GM12878 (cell line): ENCODE measurements at regions not wholly inside any gene's neighbourhood (a gene's known extent, or its start where the extent isn't known, plus 50 kb on each side); places are given as distances from the start of the nearest gene placed in this dataset.

Experiments used
- ATAC-seq: fragments of 200-7000 bp; cut with Tn5 transposase; 3 replicates; pipeline ENCODE4 v1.9.1; 2020; ENCODE audit warnings: mild to moderate bottlenecking, moderate library complexity
- BruUV-seq: library from RNA; stranded (reverse); fragments of 400-500 nt; replicated peaks from 2 replicates; lab custom pipeline; 2021; lab: Mats Ljungman, UMichigan
- CTCF ChIA-PET: fragments of 300-600 bp; sonication (Branson Sonifier 250); formaldehyde crosslinking; extraction: SDS; loops from one replicate; lab custom pipeline; 2021; ENCODE audit warnings: inconsistent platforms; lab: Yijun Ruan, JAX
- POLR2A ChIA-PET: fragments of 350-600 bp; formaldehyde crosslinking; extraction: SDS; loops from one replicate; lab custom pipeline; 2021; ENCODE audit warnings: inconsistent platforms; lab: Charles Lee
- RAD21 ChIA-PET: fragments of 300-600 bp; sonication (Branson Sonifier 250); formaldehyde crosslinking; loops from one replicate; lab custom pipeline; 2023; ENCODE audit warnings: antibody characterized with exemption; ENCODE audit not compliant: unreplicated experiment; lab: Charles Lee
- SMC1A ChIA-PET: fragments of 300-600 bp; sonication (Branson Sonifier 250); formaldehyde crosslinking; loops from one replicate; lab custom pipeline; 2023; ENCODE audit not compliant: unreplicated experiment, uncharacterized antibody; lab: Charles Lee
- DNase-seq: peaks from one replicate; pipeline ENCODE4 v3.0.0-alpha.2; 2011; ENCODE audit warnings: low read depth, low spot score
- FAIRE-seq: peaks from 3 replicates; lab custom pipeline; 2011; peaks lifted over from hg19 to GRCh38; lab: Jason Lieb, UNC
- H2AFZ ChIP-seq: 2 replicates; pipeline ENCODE4 v1.6.0; 2011; ENCODE audit warnings: low read depth, low read length, control low read depth; ENCODE audit not compliant: control insufficient read depth
- H3K27ac ChIP-seq: 2 replicates; pipeline ENCODE4 v1.5.1; 2011; ENCODE audit warnings: control low read depth; ENCODE audit not compliant: control insufficient read depth, insufficient read depth
- H3K27me3 ChIP-seq, 2 experiments: replicated peaks in 1 of 2; 2 replicates each; pipeline versions ENCODE4 v1.6.0 to v1.6.1; 2011; ENCODE audit warnings: low read length in 1 of 2; ENCODE audit not compliant: control insufficient read depth in 2 of 2, insufficient read depth in 2 of 2
- H3K36me3 ChIP-seq, 2 experiments: 2 replicates each; pipeline ENCODE4 v1.5.1; 2011; ENCODE audit warnings: low read length in 1 of 2; ENCODE audit not compliant: control insufficient read depth in 2 of 2, insufficient read depth in 2 of 2
- H3K4me1 ChIP-seq: 2 replicates; pipeline ENCODE4 v1.6.1; 2011; ENCODE audit warnings: mild to moderate bottlenecking, low read length, moderate library complexity, mixed read lengths; ENCODE audit not compliant: control insufficient read depth, insufficient read depth
- H3K4me2 ChIP-seq: 2 replicates; pipeline ENCODE4 v1.6.0; 2011; ENCODE audit warnings: control low read depth; ENCODE audit not compliant: control insufficient read depth, insufficient read depth
- H3K4me3 ChIP-seq: fragments of 200-600 bp; sonication (generic); 2 replicates; pipeline ENCODE4 v1.5.1; 2016
- H3K79me2 ChIP-seq: 2 replicates; pipeline ENCODE4 v1.6.0; 2011; ENCODE audit warnings: low read length; ENCODE audit not compliant: control insufficient read depth, insufficient read depth
- H3K9ac ChIP-seq: 2 replicates; pipeline ENCODE4 v1.8.0; 2011; ENCODE audit warnings: low read length, control low read depth, mixed read lengths; ENCODE audit not compliant: control insufficient read depth, insufficient read depth
- H3K9me3 ChIP-seq: replicated peaks from 3 replicates; pipeline ENCODE4 v1.5.1; 2011; ENCODE audit warnings: mild to moderate bottlenecking, low read length; ENCODE audit not compliant: control insufficient read depth, insufficient read depth
- H4K20me1 ChIP-seq: 2 replicates; pipeline ENCODE4 v1.6.0; 2011; ENCODE audit not compliant: control insufficient read depth, insufficient read depth
- BACH1 ChIP-seq: fragments of 450-650 bp; IDR thresholded peaks from 2 replicates; pipeline ENCODE4 v1.6.1; 2017; ENCODE audit warnings: mild to moderate bottlenecking, borderline replicate concordance
- BRCA1 ChIP-seq: IDR thresholded peaks from 2 replicates; pipeline ENCODE4 v1.6.1; 2011; ENCODE audit warnings: low read depth, low read length, improper control_type of control experiment
- CHD2 ChIP-seq: IDR thresholded peaks from 2 replicates; pipeline ENCODE4 v1.6.1; 2011; ENCODE audit warnings: low read depth, low read length, improper control_type of control experiment, borderline replicate concordance
- EZH2 ChIP-seq: IDR thresholded peaks from 2 replicates; pipeline ENCODE4 v1.6.1; 2012; ENCODE audit warnings: low read depth, mild to moderate bottlenecking, control low read depth, inconsistent platforms, low read length, borderline replicate concordance; ENCODE audit not compliant: control insufficient read depth
- IKZF1 ChIP-seq: fragments of 450-650 bp; conservative IDR thresholded peaks from 2 replicates; pipeline ENCODE4 v1.6.1; 2017; ENCODE audit warnings: antibody characterized with exemption, mild to moderate bottlenecking
- IKZF2 ChIP-seq, 2 experiments: fragments of 450-650 bp; IDR thresholded peaks; 2 replicates each; pipeline ENCODE4 v1.6.1; 2017; ENCODE audit warnings: mild to moderate bottlenecking in 2 of 2, moderate library complexity in 2 of 2
- MEF2A ChIP-seq: IDR thresholded peaks from 2 replicates; pipeline ENCODE4 v1.6.1; 2011; ENCODE audit warnings: low read depth, mild to moderate bottlenecking, low read length, moderate library complexity; ENCODE audit not compliant: insufficient read depth
- NBN ChIP-seq: fragments of 450-650 bp; IDR thresholded peaks from 2 replicates; pipeline ENCODE4 v1.6.1; 2016
- NR2C2 ChIP-seq: IDR thresholded peaks from 2 replicates; pipeline ENCODE4 v1.6.1; 2011; ENCODE audit warnings: borderline replicate concordance, low read depth; ENCODE audit not compliant: control insufficient read depth, insufficient read length
- PML ChIP-seq: IDR thresholded peaks from 2 replicates; pipeline ENCODE4 v1.6.1; 2012; ENCODE audit warnings: low read length, inconsistent platforms
- SPI1 ChIP-seq: IDR thresholded peaks from 2 replicates; pipeline ENCODE4 v1.6.1; 2011; ENCODE audit warnings: low read depth, mild to moderate bottlenecking, low read length, moderate library complexity, borderline replicate concordance; ENCODE audit not compliant: insufficient read depth
- YBX1 ChIP-seq: fragments of 450-650 bp; IDR thresholded peaks from 2 replicates; pipeline ENCODE4 v1.6.1; 2016; ENCODE audit warnings: antibody characterized with exemption
- WGBS: methylation state at CpG from one replicate; pipeline ENCODE4 v1.1.6; 2016; ENCODE audit warnings: low lambda C conversion rate; ENCODE audit not compliant: insufficient replicate concordance, insufficient coverage; ENCODE audit errors: missing lambda C conversion rate; 5-methylcytosine and 5-hydroxymethylcytosine counted together
- in situ Hi-C: fragments of 300-500 bp; cut with MboI; formaldehyde crosslinking; loops from 9 replicates; pipeline ENCODE4 v1.14.3; 2018; ENCODE audit warnings: mixed read lengths
- intact Hi-C: fragments of 100-400 bp; cut with micrococcal nuclease; formaldehyde crosslinking; loops from one replicate; pipeline ENCODE4 v1.14.2; 2022; ENCODE audit not compliant: unreplicated experiment
- TF ChIP-seq, protein P1 (sequence below): fragments of 450-650 bp; IDR thresholded peaks from 2 replicates; pipeline ENCODE4 v1.6.1; 2017; ENCODE audit warnings: mild to moderate bottlenecking
- TF ChIP-seq, protein P2 (sequence below): IDR thresholded peaks from 2 replicates; pipeline ENCODE4 v1.6.1; 2011; ENCODE audit warnings: low read depth, mild to moderate bottlenecking, low read length, moderate library complexity, borderline replicate concordance; ENCODE audit errors: extremely low read depth
- TF ChIP-seq, protein P3 (sequence below): IDR thresholded peaks from 2 replicates; pipeline ENCODE4 v1.6.1; 2011; ENCODE audit warnings: borderline replicate concordance, low read depth, mild to moderate bottlenecking, moderate library complexity, mixed read lengths, low read length; ENCODE audit not compliant: insufficient read depth; ENCODE audit errors: extremely low read length

GRCh38 chr13:90455823-90456222, 891.7 kb upstream of the MIR17HG start:
- BruUV-seq, result no TSS peak
- no peaks in the 10 kb centered on the region for H3K9me3 ChIP-seq
- RAD21 ChIA-PET, result no interaction called here
- FAIRE-seq (no peak), ATAC-seq (no peak), DNase-seq (no peak)
- H3K79me2 ChIP-seq, result no peaks in the 10 kb centered on the region
- H3K4me3 ChIP-seq, result no peak overlapping the region
- POLR2A ChIA-PET, result no interaction called here
- no peaks in the 10 kb centered on the region for H3K4me1 ChIP-seq
- no peaks in the 10 kb centered on the region for H3K27me3 ChIP-seq
- no peak for TF ChIP-seq IKZF2 (IDR thresholded peaks at IDR 0.05)
- no peak for TF ChIP-seq NR2C2
- no peak for TF ChIP-seq PML
- no peak for TF ChIP-seq MEF2A
- H3K36me3 ChIP-seq, result no peaks in the 10 kb centered on the region
- intact Hi-C loops, result no loop called here
- 20% methylated on average over 4 of the region's 4 CpGs for WGBS
- H3K4me2 ChIP-seq, result no peak overlapping the region
- no peak overlapping the region for H3K27ac ChIP-seq
- H4K20me1 ChIP-seq, result no peaks in the 10 kb centered on the region
- H3K9ac ChIP-seq, result no peak overlapping the region
- CTCF ChIA-PET, result interaction anchor here (0.8 kb wide), 1 partner anchor 18 kb away, joined by 3 read pairs; no protein-coding TSS in a partner anchor
- SMC1A ChIA-PET, result no interaction called here
- H2AFZ ChIP-seq, result no peak overlapping the region
- in situ Hi-C loops, result no loop called here

DNA sequence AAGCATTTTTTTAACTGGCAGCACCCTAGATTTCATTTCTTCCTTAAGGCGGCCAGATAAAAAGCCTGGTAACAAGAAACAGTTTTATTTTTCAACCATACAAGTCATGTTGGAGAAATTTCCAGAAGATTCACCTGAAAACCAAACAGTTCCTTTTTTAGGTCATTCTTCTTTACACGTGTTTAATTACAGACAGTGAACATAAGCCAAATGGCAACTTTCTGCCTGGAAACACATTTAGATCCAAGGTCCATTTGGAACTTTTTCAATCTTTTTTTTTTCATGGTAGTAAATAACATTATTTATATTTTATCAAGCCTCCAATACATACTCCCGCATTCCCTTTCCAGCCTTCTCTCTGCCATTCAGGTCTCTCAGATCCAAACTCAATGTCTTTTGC, 886.1 kb upstream of the MIR17HG start:
- ChIA-PET CTCF (no interaction called here), RAD21 (no interaction called here), POLR2A (no interaction called here)
- Histone ChIP-seq H3K27ac (no peak overlapping the region), H3K36me3 (no peaks in the 10 kb centered on the region), H3K27me3 (no peaks in the 10 kb centered on the region), H3K9ac (no peak overlapping the region), H3K4me3 (no peak overlapping the region), H2AFZ (no peak overlapping the region), H4K20me1 (no peaks in the 10 kb centered on the region), H3K4me2 (no peak overlapping the region), H3K9me3 (no peaks in the 10 kb centered on the region), H3K4me1 (no peaks in the 10 kb centered on the region)
- DNase-seq, result no peak
- in situ Hi-C loops, result no loop called here
- 11% methylated on average over 3 of the region's 3 CpGs for WGBS
- no peak for FAIRE-seq
- intact Hi-C loops, result no loop called here
- ATAC-seq, result no peak
- no TSS peak for BruUV-seq
- TF ChIP-seq, protein P1, sequence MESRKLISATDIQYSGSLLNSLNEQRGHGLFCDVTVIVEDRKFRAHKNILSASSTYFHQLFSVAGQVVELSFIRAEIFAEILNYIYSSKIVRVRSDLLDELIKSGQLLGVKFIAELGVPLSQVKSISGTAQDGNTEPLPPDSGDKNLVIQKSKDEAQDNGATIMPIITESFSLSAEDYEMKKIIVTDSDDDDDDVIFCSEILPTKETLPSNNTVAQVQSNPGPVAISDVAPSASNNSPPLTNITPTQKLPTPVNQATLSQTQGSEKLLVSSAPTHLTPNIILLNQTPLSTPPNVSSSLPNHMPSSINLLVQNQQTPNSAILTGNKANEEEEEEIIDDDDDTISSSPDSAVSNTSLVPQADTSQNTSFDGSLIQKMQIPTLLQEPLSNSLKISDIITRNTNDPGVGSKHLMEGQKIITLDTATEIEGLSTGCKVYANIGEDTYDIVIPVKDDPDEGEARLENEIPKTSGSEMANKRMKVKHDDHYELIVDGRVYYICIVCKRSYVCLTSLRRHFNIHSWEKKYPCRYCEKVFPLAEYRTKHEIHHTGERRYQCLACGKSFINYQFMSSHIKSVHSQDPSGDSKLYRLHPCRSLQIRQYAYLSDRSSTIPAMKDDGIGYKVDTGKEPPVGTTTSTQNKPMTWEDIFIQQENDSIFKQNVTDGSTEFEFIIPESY, result no peak
- no peak for TF ChIP-seq SPI1
- TF ChIP-seq BRCA1, result no peak
- TF ChIP-seq, protein P2, sequence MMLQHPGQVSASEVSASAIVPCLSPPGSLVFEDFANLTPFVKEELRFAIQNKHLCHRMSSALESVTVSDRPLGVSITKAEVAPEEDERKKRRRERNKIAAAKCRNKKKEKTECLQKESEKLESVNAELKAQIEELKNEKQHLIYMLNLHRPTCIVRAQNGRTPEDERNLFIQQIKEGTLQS, result no peak
- TF ChIP-seq, protein P3, sequence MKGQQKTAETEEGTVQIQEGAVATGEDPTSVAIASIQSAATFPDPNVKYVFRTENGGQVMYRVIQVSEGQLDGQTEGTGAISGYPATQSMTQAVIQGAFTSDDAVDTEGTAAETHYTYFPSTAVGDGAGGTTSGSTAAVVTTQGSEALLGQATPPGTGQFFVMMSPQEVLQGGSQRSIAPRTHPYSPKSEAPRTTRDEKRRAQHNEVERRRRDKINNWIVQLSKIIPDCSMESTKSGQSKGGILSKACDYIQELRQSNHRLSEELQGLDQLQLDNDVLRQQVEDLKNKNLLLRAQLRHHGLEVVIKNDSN, result no peak
- TF ChIP-seq CHD2, result no peak
- TF ChIP-seq YBX1, result no peak
- no peak for TF ChIP-seq EZH2
- no peak for TF ChIP-seq NBN
- no peak for TF ChIP-seq IKZF1
- TF ChIP-seq BACH1, result no peak
- TF ChIP-seq, all 136 proteins: peak for 0
- SMC1A ChIA-PET, result no interaction called here
- no peaks in the 10 kb centered on the region for H3K79me2 ChIP-seq
